Panc1 (cell line): ENCODE measurements at regions not wholly inside any gene's neighbourhood (a gene's known extent, or its start where the extent isn't known, plus 50 kb on each side); places are given as distances from the start of the nearest gene placed in this dataset.
"Not testable (repeated sequence)": the region's sequence is repeated elsewhere in the genome, so short reads cannot be mapped to it uniquely, and the experiment has no call there.

Experiments used
- CTCF ChIP-seq: fragments of 450-650 bp; IDR thresholded peaks from 2 replicates; pipeline ENCODE4 v1.5.1; 2017; ENCODE audit warnings: mild to moderate bottlenecking
- POLR2AphosphoS5 ChIP-seq: IDR thresholded peaks from 2 replicates; pipeline ENCODE4 v1.6.1; 2012; ENCODE audit warnings: mild to moderate bottlenecking, low read depth, low read length, moderate library complexity
- TF ChIP-seq, protein P1 (sequence below), 2 experiments: IDR thresholded peaks; 2 replicates each; pipeline ENCODE4 v1.6.1; 2011 to 2012; ENCODE audit warnings: low read depth in 2 of 2, control low read depth in 1 of 2, low read length in 1 of 2, mild to moderate bottlenecking in 1 of 2, moderate library complexity in 1 of 2; ENCODE audit not compliant: insufficient read depth in 1 of 2

DNA sequence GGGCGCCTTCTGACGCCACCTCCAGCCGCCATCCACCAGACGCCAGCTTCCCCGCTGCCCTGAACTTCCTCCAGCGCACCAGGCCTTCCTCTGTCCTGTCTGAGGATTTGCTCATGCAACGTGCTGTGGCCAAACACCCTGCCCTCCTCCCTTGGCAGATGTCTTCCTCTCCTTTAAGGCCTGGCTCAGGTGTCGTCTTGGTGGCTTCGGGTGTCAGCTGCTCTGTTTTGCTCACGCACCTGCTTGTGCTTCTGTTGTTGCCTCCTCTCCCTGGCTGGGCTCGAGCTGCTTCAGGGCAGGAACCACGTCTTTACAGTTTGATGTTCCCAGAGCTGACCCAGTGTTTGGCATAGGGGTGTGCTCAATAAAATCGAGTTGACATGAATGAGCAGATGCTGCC is 87.7 kb upstream of the PZP start:
- not testable (repeated sequence) for TF ChIP-seq CTCF, POLR2AphosphoS5
- TF ChIP-seq, protein P1, sequence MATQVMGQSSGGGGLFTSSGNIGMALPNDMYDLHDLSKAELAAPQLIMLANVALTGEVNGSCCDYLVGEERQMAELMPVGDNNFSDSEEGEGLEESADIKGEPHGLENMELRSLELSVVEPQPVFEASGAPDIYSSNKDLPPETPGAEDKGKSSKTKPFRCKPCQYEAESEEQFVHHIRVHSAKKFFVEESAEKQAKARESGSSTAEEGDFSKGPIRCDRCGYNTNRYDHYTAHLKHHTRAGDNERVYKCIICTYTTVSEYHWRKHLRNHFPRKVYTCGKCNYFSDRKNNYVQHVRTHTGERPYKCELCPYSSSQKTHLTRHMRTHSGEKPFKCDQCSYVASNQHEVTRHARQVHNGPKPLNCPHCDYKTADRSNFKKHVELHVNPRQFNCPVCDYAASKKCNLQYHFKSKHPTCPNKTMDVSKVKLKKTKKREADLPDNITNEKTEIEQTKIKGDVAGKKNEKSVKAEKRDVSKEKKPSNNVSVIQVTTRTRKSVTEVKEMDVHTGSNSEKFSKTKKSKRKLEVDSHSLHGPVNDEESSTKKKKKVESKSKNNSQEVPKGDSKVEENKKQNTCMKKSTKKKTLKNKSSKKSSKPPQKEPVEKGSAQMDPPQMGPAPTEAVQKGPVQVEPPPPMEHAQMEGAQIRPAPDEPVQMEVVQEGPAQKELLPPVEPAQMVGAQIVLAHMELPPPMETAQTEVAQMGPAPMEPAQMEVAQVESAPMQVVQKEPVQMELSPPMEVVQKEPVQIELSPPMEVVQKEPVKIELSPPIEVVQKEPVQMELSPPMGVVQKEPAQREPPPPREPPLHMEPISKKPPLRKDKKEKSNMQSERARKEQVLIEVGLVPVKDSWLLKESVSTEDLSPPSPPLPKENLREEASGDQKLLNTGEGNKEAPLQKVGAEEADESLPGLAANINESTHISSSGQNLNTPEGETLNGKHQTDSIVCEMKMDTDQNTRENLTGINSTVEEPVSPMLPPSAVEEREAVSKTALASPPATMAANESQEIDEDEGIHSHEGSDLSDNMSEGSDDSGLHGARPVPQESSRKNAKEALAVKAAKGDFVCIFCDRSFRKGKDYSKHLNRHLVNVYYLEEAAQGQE (IDR thresholded peaks at IDR 0.05; ENCODE audit: insufficient read depth in 1 of 2, low read depth in 2 of 2, low read length in 1 of 2): not testable (repeated sequence)
